22Rv1 (cell line): ENCODE measurements at regions not wholly inside any gene's neighbourhood (a gene's known extent, or its start where the extent isn't known, plus 50 kb on each side); places are given as distances from the start of the nearest gene placed in this dataset.

ENCODE experiments used
- CTCF ChIP-seq: fragments of 450-650 bp; IDR thresholded peaks from 2 replicates; pipeline ENCODE4 v1.5.1; 2017; ENCODE audit warnings: mild to moderate bottlenecking
- ZFX ChIP-seq: fragments of 450-650 bp; IDR thresholded peaks from 2 replicates; pipeline ENCODE4 v1.6.1; 2017; ENCODE audit warnings: antibody characterized with exemption, borderline replicate concordance

GRCh38 chr3:159186581-159186980, 384.7 kb downstream of the MFSD1 start:
- TF ChIP-seq CTCF (no peak), ZFX (no peak)
